HUES64 (cell line): ENCODE measurements at regions not wholly inside any gene's neighbourhood (a gene's known extent, or its start where the extent isn't known, plus 50 kb on each side); places are given as distances from the start of the nearest gene placed in this dataset.
"Not testable (repeated sequence)": the region's sequence is repeated elsewhere in the genome, so short reads cannot be mapped to it uniquely, and the experiment has no call there.

Experiments used
- H3K27ac ChIP-seq: 2 replicates; pipeline ENCODE4 v1.7.0; 2013; ENCODE audit warnings: low read depth, low read length, inconsistent platforms
- H3K27me3 ChIP-seq: 2 replicates; pipeline ENCODE4 v1.6.1; 2013; ENCODE audit warnings: mild to moderate bottlenecking, low read length; ENCODE audit not compliant: insufficient read depth
- H3K36me3 ChIP-seq: 2 replicates; pipeline ENCODE4 v1.6.1; 2013; ENCODE audit warnings: mild to moderate bottlenecking, low read length; ENCODE audit not compliant: insufficient read depth
- H3K4me1 ChIP-seq: 2 replicates; pipeline ENCODE4 v1.6.1; 2013; ENCODE audit warnings: mild to moderate bottlenecking, low read length, moderate library complexity; ENCODE audit not compliant: insufficient read depth
- H3K4me3 ChIP-seq: 2 replicates; pipeline ENCODE4 v1.5.1; 2013; ENCODE audit warnings: mild to moderate bottlenecking, low read length, moderate library complexity
- H3K9ac ChIP-seq: 2 replicates; pipeline ENCODE4 v1.6.1; 2013; ENCODE audit warnings: mild to moderate bottlenecking, low read depth, low read length
- H3K9me3 ChIP-seq: 2 replicates; pipeline ENCODE4 v1.6.1; 2013; ENCODE audit warnings: low read depth, low read length; ENCODE audit not compliant: insufficient read depth
- WGBS: fragments of 150-250, 120-280 bp; methylation state at CpG from one replicate; pipeline ENCODE4 v1.1.7; 2013; ENCODE audit warnings: missing lambda C conversion rate; 5-methylcytosine and 5-hydroxymethylcytosine counted together

DNA sequence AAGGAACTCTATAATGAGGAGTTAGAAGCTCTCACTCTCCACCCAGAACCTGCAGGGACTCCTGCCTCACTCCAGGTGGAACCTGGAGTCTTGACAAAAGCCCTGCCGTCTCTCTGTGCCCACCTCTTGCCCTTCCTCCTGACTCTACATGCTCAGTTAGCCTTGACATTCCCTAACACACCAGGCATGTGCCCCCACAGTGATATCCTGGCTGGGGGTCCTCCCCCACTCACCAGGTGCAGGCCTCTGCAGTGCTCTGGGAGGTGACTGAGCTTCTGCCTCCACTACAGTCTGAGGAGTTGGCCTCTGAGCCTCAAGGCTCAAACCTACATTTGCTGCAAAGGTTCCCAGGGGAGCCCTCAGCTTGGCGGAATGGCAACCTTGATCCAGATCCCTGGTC lies 300.7 kb downstream of the ADGRD1 start:
- Histone ChIP-seq H3K4me3 (no peak overlapping the region), H3K9ac (no peak overlapping the region), H3K36me3 (no peaks in the 10 kb centered on the region), H3K27me3 (no peaks in the 10 kb centered on the region), H3K4me1 (no peaks in the 10 kb centered on the region), H3K27ac (no peak overlapping the region), H3K9me3 (0 out of 2 replicates have a peak, but pooled peaks cover 2% of the 10 kb centered on the region)
- WGBS, result 90% methylated on average over 2 of the region's 2 CpGs

DNA sequence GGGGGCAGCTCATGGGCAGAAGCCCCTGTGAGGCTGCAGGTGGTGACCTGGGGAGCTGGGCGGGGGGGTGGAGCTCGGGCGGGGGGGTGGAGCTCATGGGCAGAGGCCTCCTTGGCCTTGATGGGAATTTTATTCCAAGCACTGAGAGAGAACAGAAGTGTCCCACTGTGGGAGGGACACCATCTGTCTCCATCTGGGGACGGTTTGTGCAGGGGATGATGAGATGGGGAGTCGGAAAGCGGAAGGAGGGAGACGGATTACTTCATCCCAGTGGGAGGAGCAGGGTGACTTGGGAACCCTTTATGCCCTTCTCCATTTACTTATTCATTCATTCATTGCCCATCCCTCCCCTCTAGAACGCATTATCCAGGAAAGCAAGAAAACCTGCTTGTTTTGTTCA lies 304.7 kb downstream of the ADGRD1 start:
- Histone ChIP-seq H3K9me3 (no peaks in the 10 kb centered on the region), H3K4me3 (no peak overlapping the region), H3K36me3 (no peaks in the 10 kb centered on the region), H3K9ac (no peak overlapping the region), H3K27me3 (no peaks in the 10 kb centered on the region), H3K27ac (no peak overlapping the region), H3K4me1 (no peaks in the 10 kb centered on the region)
- 86% methylated on average over 8 of the region's 8 CpGs for WGBS

DNA sequence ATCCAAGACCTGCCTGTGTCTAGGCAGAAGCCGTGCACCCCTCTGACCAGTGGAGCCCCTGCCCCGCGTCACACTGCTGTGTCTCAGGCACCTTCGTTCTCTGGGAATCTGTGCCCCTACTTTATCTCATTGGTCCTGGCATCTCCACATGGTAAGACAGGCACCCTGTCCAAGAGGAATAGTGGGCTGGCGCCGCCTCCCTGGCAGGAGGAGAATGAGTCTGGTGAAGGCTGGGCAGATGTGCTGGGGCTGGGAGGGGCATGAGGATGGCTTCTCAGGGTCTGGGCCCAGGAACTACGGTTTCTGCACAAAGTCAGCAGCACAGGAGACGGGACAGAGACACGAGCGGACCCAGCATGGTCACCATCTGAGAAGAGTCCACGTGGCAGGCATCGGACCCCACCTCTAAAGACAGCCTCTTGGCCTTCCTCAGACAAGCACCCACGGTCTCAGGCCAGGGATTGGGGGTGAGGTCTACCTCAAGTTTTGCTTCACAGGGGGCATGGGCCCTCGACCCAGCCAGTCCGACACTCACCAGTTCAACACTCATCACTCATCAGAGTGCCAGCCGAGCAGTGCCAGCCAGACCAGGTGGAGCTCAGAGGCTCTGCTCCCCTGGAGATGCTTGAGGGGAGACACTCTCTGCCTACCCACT lies 306.7 kb downstream of the ADGRD1 start:
- Histone ChIP-seq H3K4me3 (no peak overlapping the region), H3K27me3 (no peaks in the 10 kb centered on the region), H3K9me3 (no peaks in the 10 kb centered on the region), H3K4me1 (no peaks in the 10 kb centered on the region), H3K27ac (no peak overlapping the region), H3K36me3 (no peaks in the 10 kb centered on the region), H3K9ac (no peak overlapping the region)
- WGBS, result 86% methylated on average over 16 of the region's 16 CpGs

DNA sequence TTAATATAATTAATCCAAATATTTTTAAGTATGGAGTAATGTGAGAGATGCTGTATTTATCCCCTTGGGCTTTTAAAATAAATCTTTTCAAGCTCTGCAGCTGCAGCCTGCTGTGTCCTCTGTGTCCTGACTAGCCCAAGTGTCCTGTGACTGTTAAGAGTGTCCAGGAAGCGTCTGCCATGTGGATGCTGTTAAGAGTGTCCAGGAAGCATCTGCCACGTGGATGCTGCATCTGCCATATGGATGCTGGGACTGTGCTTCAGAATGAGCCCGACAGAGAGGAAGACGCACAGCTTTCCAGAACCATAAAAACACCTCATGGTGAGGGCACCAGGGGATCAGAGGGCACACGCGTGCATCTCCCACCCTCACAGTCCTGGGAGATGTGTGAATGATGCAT lies 307.2 kb downstream of the ADGRD1 start:
- Histone ChIP-seq H3K4me1 (no peaks in the 10 kb centered on the region), H3K9me3 (no peaks in the 10 kb centered on the region), H3K27me3 (no peaks in the 10 kb centered on the region), H3K4me3 (no peak overlapping the region), H3K36me3 (no peaks in the 10 kb centered on the region), H3K27ac (no peak overlapping the region), H3K9ac (no peak overlapping the region)
- WGBS, result 92% methylated on average over 6 of the region's 6 CpGs

DNA sequence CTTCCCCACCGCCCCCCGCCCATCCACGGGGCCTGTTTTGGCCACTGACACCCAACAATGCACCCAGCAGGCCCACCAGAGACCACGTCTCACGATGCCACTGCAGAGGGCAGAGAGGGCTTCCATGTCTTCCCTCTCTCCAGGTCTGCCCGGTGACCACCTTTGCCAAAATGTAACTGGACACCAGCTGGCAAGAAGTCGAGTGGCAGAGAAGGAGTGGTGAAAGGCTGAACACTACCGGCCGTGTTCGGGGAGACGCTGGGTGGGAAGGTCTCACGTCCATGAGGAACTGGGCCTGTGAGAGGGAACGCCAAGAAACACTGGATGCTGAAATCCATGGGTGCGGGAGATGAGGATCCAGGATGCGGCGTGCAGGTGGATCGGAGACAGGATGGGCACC lies 308.2 kb downstream of the ADGRD1 start:
- Histone ChIP-seq H3K27me3 (no peaks in the 10 kb centered on the region), H3K4me3 (no peak overlapping the region), H3K9ac (no peak overlapping the region), H3K9me3 (no peaks in the 10 kb centered on the region), H3K27ac (no peak overlapping the region), H3K36me3 (no peaks in the 10 kb centered on the region), H3K4me1 (no peaks in the 10 kb centered on the region)
- whole genome bisulfite sequencing, result 92% methylated on average over 17 of the region's 17 CpGs

DNA sequence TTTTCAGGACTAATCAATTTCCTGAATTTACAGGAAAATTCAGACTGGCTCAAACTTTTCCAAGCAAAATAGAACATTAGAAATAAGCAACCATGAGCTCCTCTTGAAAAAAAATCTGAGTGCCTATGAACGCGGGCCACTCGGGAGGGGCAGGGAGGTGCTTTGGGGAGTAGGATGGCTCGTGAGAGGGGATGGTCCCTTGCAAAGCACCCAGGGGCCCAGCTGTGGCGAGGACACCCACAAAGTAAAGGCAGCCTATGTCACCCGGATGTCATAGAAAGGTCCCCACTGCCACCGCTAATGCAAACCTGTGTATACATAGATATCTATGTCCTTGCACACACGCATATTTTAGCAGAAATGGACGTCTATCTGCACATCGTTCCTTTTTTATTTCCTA lies 309.9 kb downstream of the ADGRD1 start:
- H3K36me3 ChIP-seq, result no peaks in the 10 kb centered on the region
- no peaks in the 10 kb centered on the region for H3K27me3 ChIP-seq
- no peaks in the 10 kb centered on the region for H3K4me1 ChIP-seq
- H3K27ac ChIP-seq, result no peak overlapping the region
- no peaks in the 10 kb centered on the region for H3K9me3 ChIP-seq
- no peak overlapping the region for H3K9ac ChIP-seq
- no peak overlapping the region for H3K4me3 ChIP-seq
- WGBS, result 86% methylated on average over 10 of the region's 10 CpGs

DNA sequence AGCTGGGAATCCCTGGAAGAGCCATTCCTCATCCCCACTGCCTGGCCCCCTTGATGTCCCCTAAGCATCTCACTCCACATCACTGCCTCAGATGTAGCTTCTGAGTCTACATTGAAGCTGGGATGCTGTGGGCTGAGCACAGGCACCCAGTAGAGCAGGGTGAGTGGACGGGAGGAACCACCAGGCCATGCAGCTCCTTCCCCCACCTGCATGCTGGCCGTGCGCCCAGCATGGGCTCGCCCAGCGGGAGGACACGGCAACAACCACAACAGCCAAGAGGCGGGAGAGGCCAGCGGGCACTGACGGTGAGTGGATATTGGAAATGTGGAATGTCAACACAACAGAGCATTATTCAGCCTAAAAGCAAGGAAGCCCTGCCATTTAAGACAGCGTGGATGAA lies 310.9 kb downstream of the ADGRD1 start:
- WGBS, result 96% methylated on average over 10 of the region's 10 CpGs
- Histone ChIP-seq H3K27me3 (no peaks in the 10 kb centered on the region), H3K4me3 (no peak overlapping the region), H3K9ac (no peak overlapping the region), H3K9me3 (no peaks in the 10 kb centered on the region), H3K27ac (no peak overlapping the region), H3K36me3 (no peaks in the 10 kb centered on the region), H3K4me1 (no peaks in the 10 kb centered on the region)

DNA sequence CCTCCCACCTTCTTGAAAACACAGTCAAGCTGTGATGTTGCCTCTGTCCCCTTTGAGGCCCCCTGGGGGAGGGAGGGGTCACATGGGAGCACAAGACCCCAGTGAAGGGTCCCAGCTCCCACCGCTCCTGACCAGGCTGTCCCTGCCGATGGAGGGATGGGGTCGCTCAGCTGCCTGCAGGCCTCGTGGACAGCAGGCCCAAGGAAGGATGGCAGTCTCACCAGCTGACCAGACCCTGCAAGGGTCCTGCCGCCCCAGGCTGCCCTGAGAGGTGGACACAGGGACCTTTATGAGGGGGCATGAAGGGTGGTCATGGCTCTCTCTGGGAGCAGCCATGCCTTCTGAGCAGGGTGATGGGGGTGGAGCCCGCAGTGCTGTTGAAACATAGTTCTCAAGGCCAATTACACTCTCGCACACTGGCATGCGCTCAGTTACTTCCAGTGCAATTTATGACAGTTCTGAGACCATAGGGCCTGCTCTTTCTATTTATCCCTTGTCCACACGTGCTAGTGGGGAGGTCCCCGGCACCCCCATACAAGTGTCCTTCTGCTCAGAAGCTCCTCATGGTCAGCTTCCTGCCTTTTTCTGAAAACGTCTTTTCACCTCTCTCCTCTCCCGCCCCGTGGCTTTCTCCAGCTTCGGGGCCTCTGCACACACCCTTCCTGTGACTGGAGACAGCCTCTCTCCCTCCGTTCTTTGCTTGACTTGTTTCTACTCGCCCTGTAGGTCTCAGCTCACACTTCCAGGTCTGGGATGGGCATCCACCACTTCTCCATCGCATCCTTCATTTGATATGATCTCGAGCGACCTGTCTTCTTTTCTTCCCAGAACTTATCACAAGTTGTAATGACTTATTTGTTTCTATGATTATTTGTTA lies 313.1 kb downstream of the ADGRD1 start:
- WGBS, result 92% methylated on average over 19 of the region's 19 CpGs
- Histone ChIP-seq H3K4me1 (no peaks in the 10 kb centered on the region), H3K27ac (no peak overlapping the region), H3K9me3 (no peaks in the 10 kb centered on the region), H3K9ac (no peak overlapping the region), H3K4me3 (no peak overlapping the region), H3K27me3 (no peaks in the 10 kb centered on the region), H3K36me3 (no peaks in the 10 kb centered on the region)

DNA sequence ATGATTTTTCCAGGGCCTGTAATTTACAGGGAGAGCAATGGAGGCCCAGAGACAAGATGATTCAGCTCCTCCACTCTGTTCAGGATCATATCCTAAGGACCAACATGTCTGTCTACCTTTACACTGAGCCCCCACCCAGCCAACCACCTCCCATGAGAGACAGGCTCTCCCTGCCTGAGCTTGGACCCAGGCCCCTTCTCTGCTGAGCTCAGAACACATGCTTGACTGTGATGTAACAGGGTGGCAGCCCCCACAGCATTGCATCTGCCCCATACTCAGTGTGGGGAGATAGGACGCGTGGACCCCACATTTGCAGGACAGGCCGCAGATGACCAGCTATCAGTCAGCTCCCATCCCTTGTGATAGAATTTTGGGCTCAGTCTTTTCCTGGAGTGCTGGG lies 313.9 kb downstream of the ADGRD1 start:
- Histone ChIP-seq H3K9me3 (no peaks in the 10 kb centered on the region), H3K9ac (no peak overlapping the region), H3K27me3 (no peaks in the 10 kb centered on the region), H3K36me3 (no peaks in the 10 kb centered on the region), H3K4me1 (no peaks in the 10 kb centered on the region), H3K4me3 (no peak overlapping the region), H3K27ac (no peak overlapping the region)
- WGBS, result 94% methylated on average over 3 of the region's 3 CpGs

DNA sequence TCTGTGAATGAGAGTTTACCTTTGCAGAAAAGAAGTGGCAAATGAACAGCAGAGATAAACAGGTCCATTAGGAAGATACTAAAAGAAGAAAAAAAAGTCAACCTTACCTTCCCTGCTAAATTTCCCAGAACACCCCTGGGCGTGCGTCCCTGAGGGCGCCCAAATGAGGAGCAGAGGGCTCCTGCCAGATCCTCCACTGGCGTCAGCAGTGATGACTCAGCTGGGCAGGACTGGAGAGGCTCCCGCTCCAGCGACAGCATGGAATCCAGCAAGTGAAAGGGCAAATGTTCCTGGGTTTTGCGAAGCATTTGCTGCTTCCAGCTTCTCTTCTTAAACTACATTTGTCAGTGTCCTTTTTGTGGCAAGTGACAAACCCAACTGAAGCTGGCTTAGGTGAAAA lies 314.4 kb downstream of the ADGRD1 start:
- H3K9ac ChIP-seq, H3K27me3 ChIP-seq, H3K4me3 ChIP-seq, H3K9me3 ChIP-seq, H3K27ac ChIP-seq, H3K4me1 ChIP-seq, H3K36me3 ChIP-seq: not testable (repeated sequence)
- 73% methylated on average over 7 of the region's 7 CpGs for WGBS

DNA sequence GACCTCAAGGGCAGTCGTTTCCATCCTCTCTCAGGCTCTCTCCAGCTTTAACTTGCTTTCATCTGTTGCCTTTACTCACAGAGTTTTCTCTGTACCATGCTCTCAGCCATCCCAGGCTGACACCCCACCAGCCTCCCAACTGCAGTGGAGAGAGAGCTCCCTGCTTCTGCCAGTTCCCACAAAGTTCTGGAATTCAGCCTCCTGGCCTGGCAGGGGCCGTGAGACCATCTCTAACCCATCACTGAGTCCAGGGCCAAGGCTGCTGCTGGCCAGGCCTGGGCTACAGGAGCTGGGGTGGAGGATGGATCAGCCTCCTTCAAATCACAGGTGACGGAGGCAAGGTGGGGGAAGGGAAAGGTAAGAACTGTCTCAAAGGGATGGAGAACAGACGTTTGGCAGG lies 314.9 kb downstream of the ADGRD1 start:
- H3K27ac ChIP-seq, H3K36me3 ChIP-seq, H3K9ac ChIP-seq, H3K9me3 ChIP-seq, H3K4me3 ChIP-seq, H3K4me1 ChIP-seq, H3K27me3 ChIP-seq: not testable (repeated sequence)
- WGBS, result 100% methylated on average over 2 of the region's 4 CpGs
